Spleen (tissue), 7 donors: ENCODE measurements at regions not wholly inside any gene's neighbourhood (a gene's known extent, or its start where the extent isn't known, plus 50 kb on each side); places are given as distances from the start of the nearest gene placed in this dataset.

Source experiments
- POLR2A ChIP-seq, 3 donors: fragments of 450-650 bp; IDR thresholded peaks; one replicate each; pipeline ENCODE4 v1.5.1; 2017; ENCODE audit warnings: antibody characterized with exemption in 3 of 3, mild to moderate bottlenecking in 1 of 3
- POLR2AphosphoS5 ChIP-seq, 3 donors: sonication (generic); formaldehyde crosslinking; IDR thresholded peaks; one replicate each; pipeline ENCODE4 v1.5.1; 2017; ENCODE audit warnings: antibody characterized with exemption in 3 of 3
- TF ChIP-seq, protein P1 (sequence below), 11 experiments: fragments of 200-600 bp in 7 of 11; fragments of 450-650 bp in 4 of 11; sonication (generic) in 4 of 11; IDR thresholded peaks in 8 of 11; conservative IDR thresholded peaks in 3 of 11; 1 replicate in 7 of 11; 2 replicates in 4 of 11; pipeline versions ENCODE4 v1.4.0 to v1.8.0; 2016 to 2021; ENCODE audit warnings: antibody characterized with exemption in 11 of 11, inconsistent platforms in 4 of 11, mild to moderate bottlenecking in 1 of 11
- donor health status: DM: no; HTN: no; CAD: no; lungs with moderate emphysema.
- donor health status: DM: no; HTN: no; CAD: no.
- donor health status: DM: no; HTN: no; CAD: no.

DNA sequence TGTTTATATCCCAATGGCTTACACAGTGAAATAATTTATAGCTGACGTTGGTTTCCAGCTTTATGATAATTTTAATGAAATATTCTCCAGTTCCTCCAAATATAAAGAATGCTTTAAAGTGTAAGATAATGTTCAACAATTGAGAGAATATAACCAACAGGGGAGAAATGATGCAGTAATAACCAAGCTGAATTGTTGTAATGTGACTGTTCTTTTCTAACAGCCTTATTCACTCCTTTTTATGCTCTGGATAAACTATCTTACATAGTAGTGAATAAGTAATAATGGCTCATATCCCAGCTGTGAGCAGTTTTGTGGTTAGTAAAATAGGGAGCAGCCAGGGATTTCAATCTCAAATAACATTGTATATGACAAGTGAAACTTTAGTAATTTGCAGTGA lies 2348.7 kb upstream of the ACO1 start:
- TF ChIP-seq, protein P1, sequence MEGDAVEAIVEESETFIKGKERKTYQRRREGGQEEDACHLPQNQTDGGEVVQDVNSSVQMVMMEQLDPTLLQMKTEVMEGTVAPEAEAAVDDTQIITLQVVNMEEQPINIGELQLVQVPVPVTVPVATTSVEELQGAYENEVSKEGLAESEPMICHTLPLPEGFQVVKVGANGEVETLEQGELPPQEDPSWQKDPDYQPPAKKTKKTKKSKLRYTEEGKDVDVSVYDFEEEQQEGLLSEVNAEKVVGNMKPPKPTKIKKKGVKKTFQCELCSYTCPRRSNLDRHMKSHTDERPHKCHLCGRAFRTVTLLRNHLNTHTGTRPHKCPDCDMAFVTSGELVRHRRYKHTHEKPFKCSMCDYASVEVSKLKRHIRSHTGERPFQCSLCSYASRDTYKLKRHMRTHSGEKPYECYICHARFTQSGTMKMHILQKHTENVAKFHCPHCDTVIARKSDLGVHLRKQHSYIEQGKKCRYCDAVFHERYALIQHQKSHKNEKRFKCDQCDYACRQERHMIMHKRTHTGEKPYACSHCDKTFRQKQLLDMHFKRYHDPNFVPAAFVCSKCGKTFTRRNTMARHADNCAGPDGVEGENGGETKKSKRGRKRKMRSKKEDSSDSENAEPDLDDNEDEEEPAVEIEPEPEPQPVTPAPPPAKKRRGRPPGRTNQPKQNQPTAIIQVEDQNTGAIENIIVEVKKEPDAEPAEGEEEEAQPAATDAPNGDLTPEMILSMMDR (IDR thresholded peaks at IDR 0.05 in 8 of 11, conservative IDR thresholded peaks at IDR 0.05 in 3 of 11): no peak
- no peak for TF ChIP-seq POLR2AphosphoS5 (IDR thresholded peaks at IDR 0.05)
- no peak for TF ChIP-seq POLR2A (IDR thresholded peaks at IDR 0.05)
